NB4 (cell line): ENCODE measurements at regions not wholly inside any gene's neighbourhood (a gene's known extent, or its start where the extent isn't known, plus 50 kb on each side); places are given as distances from the start of the nearest gene placed in this dataset.

ENCODE experiments used
- POLR2A ChIP-seq: IDR thresholded peaks from 2 replicates; pipeline ENCODE4 v1.6.1; 2011; ENCODE audit warnings: mild to moderate bottlenecking; ENCODE audit not compliant: insufficient read length; ENCODE audit errors: extremely low read depth
- TF ChIP-seq, protein P1 (sequence below): IDR thresholded peaks from one replicate; pipeline ENCODE4 v1.5.1; 2012; ENCODE audit warnings: low read depth, low read length

DNA sequence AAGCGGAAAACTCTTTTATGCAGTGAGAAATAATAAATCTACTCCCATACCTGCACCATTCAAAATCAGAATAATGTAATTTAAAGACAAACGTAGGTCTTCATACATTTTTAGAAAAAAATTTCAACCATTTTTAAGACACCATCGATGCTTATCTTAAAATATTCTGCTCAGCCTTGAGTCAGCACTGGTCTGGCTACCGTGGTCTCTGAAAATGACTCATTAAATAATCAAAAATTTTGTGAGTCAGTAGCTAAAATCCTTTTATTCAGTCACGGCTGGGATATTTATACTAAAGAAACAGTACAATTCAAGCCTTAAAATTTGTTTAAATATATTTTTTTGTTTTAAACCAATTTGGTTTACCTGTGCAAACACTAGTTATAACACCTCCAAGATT is 2862.8 kb upstream of the PCDH20 start:
- TF ChIP-seq, protein P1, sequence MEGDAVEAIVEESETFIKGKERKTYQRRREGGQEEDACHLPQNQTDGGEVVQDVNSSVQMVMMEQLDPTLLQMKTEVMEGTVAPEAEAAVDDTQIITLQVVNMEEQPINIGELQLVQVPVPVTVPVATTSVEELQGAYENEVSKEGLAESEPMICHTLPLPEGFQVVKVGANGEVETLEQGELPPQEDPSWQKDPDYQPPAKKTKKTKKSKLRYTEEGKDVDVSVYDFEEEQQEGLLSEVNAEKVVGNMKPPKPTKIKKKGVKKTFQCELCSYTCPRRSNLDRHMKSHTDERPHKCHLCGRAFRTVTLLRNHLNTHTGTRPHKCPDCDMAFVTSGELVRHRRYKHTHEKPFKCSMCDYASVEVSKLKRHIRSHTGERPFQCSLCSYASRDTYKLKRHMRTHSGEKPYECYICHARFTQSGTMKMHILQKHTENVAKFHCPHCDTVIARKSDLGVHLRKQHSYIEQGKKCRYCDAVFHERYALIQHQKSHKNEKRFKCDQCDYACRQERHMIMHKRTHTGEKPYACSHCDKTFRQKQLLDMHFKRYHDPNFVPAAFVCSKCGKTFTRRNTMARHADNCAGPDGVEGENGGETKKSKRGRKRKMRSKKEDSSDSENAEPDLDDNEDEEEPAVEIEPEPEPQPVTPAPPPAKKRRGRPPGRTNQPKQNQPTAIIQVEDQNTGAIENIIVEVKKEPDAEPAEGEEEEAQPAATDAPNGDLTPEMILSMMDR = no peak
- TF ChIP-seq POLR2A = no peak
